HG03064 (cell line): ENCODE measurements at regions not wholly inside any gene's neighbourhood (a gene's known extent, or its start where the extent isn't known, plus 50 kb on each side); places are given as distances from the start of the nearest gene placed in this dataset.

ENCODE experiments used
- ATAC-seq: cut with Tn5 transposase; IDR thresholded peaks from one replicate; pipeline ENCODE4 v1.9.1; 2021; ENCODE audit warnings: low read depth; ENCODE audit not compliant: unreplicated experiment

DNA sequence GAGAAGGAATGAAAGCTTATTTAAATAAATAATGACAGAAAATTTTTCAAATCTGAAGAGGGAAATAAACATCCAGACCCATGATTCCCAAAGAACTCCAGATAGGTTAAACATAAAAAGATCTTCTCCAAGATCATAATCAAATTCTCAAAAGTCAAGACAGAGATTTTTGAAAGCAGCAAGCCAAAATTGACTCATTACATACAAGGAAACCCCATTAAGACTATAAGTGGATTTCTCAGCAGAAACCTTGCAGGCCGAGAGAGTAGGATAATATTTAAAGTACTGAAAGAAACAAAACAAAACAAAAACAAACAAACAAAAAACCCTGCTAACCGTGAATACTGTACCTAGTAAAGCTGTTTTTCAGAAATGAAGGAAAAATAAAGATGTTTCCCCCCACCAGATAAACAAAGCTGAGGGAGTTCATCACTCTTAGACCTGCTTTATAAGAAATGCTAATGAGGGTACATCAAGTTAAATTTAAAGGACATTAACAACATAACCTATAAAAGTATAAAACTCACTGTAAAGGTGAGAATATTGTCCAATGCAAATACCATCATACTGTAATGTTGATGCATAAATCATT is 412.2 kb downstream of the INSC start:
- ATAC-seq, result no peak

GRCh38 chr11:15532432-15532831 is 417.7 kb downstream of the INSC start:
- ATAC-seq, result no peak

GRCh38 chr11:15534266-15534665 is 419.5 kb downstream of the INSC start:
- no peak for ATAC-seq

DNA sequence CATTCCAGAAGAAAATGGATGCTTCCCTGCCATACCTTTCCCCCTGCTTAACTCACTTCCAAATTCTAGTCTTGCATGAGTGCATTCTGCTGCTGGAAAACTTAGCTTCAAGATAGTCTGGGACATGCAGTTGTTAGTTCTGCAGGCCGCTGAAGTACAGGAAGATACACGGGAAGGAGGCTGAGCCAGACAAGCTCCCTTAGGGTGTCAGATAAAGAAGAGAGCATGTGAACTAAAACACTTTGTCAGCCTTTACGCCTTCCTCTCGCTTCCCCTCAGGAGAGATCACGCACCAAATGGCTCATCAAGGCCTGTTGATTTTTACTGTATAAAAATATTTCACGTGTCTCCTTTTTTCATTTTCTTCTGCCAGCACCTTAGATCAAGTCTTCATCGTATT is 420.7 kb downstream of the INSC start:
- no peak for ATAC-seq

DNA sequence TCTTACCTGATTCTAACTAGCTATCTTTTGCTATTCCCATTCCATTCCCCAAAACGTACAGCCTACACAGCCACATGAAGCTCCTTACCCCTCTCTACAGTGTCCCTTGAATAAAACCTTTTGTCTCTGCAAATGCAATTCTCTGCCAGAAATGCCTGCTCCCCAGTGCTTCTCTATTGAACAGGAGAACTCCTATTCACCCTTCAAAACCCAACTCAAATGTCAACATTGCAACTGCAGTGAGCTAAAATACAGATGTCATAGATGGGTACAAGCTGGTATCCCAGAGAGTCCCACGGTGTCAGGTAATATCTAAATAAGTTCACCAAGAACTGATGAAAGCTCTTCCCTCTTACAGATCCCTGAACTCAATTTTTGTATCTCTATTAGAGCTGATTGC is 421.7 kb downstream of the INSC start:
- no peak for ATAC-seq

- no peak for ATAC-seq
These were observed 424.9 kb downstream of the INSC start for GRCh38 chr11:15539645-15540044.

GRCh38 chr11:15541079-15541478 is 426.4 kb downstream of the INSC start:
- ATAC-seq, result no peak

DNA sequence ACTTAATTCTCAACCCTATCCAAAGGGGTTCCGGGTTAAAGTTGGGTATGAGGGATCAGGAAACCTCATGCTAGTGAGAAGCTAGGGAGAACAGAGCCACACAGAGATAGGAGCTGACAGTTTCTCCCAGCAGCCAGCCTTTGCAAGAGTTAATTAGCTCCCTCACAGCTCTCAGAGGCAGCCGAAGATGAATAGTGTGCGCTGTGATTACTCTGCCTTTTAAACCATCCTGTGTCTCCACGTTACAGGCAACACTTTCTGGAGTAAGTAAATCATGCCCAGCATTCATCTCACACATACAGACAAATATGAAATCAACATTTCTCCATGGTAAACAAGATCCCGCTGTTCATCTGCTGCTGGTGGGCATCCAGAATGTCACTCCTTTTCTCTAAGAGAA is 429.6 kb downstream of the INSC start:
- no peak for ATAC-seq

- no peak for ATAC-seq
These were observed 433.0 kb downstream of the INSC start for GRCh38 chr11:15547685-15548084.

GRCh38 chr11:15551901-15552851 is 437.5 kb downstream of the INSC start:
- no peak for ATAC-seq

GRCh38 chr11:15555161-15555560 is 440.4 kb downstream of the INSC start:
- ATAC-seq, result no peak

GRCh38 chr11:15557457-15558230 is 442.9 kb downstream of the INSC start:
- no peak for ATAC-seq

- ATAC-seq, result no peak
These were observed 443.9 kb downstream of the INSC start for GRCh38 chr11:15558513-15559181.

- no peak for ATAC-seq
These were observed 446.2 kb downstream of the INSC start for GRCh38 chr11:15560689-15561467.

DNA sequence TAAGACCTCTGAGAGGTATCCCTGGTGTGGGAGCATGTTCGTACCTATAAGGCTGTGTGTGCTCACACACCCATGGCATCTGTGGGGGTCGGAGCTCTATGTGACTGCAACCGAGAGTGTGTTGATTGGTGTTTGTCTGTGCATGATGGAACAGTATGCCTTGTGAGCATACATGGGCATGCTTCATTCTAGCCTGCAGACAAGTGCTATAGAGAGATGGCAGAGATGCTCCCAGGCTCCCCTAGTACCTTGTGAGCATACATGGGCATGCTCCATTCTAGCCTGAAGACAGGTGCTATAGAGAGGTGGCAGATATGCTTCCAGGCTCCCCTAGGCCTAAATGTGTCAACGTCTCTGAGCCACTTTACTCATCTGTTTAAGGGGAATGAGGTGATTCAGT is 447.5 kb downstream of the INSC start:
- ATAC-seq, result no peak

DNA sequence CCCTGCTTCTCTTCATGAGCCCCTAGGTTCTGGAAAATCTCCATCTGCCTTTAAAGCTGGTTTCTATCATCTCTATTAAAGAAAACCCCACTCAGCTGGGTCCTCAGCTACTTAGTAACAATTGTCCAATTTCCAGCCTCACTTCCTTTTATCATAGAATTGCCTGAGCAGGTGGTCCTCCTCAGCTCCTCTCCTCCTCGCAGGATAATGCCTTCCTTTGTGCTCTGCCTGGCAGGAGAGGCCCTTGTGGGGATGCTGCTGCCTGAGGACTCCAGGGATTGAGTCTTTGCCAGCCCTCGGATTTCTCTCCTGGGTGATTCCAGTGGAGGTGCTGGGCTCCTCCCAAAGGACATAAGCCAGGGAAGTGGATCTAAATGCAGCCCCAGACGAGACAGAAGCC is 448.3 kb downstream of the INSC start:
- ATAC-seq, result no peak

DNA sequence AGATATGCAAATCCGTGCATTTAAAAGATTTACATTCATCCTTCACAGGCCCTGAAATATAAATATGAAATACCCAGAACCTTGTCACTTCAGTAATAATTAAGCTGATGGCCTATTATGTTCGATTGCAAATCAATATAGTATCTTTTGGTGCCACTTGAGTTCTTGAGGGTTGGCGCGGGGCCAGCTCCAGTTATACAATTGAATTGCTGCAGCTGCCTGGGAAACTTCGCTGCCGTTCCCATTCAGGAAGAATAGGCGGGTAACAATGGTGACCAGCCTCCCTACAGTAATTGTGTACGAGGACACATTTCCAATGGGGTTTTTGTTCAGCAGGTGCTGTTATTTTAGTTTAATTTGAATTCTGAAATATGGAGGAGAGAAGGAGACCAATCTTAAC is 451.2 kb downstream of the INSC start:
- no peak for ATAC-seq

DNA sequence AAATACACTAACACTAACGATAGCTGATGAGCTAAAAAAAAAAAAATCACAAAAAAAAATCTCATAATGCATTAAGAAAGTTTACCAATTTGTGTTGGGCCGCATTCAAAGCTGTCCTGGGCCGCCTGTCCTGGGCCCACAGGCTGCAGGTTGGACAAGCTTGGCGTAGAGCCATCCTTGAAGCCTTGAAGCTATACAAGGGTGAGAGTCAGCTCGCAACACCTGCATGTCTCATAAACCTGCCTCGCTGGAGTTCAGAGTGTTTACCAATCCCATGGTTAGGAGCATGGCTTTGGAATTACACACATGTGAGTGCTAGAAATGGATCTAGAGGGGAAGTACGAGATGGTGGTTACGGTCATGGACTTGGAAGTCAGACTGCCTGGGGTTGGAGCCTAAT is 453.7 kb downstream of the INSC start:
- no peak for ATAC-seq

GRCh38 chr11:15569305-15570025 is 454.7 kb downstream of the INSC start:
- ATAC-seq, result no peak
